Endothelial cell (in vitro differentiated cells): ENCODE measurements at regions not wholly inside any gene's neighbourhood (a gene's known extent, or its start where the extent isn't known, plus 50 kb on each side); places are given as distances from the start of the nearest gene placed in this dataset.
A peak's percentile ranks its signal among the peaks of the same experiment; 100 is the strongest.

Experiments
- DNase-seq: peaks from one replicate; pipeline ENCODE4 v3.0.0; 2021; ENCODE audit warnings: low spot score
- H3K27ac Mint-ChIP-seq: one replicate; pipeline ENCODE4 v1.8.0; 2021; ENCODE audit warnings: mixed read lengths, inconsistent platforms; ENCODE audit not compliant: unreplicated experiment
- H3K27me3 Mint-ChIP-seq: one replicate; pipeline ENCODE4 v1.8.0; 2021; ENCODE audit warnings: mild to moderate bottlenecking, moderate library complexity, mixed read lengths, inconsistent platforms; ENCODE audit not compliant: unreplicated experiment
- H3K36me3 Mint-ChIP-seq: one replicate; pipeline ENCODE4 v1.8.0; 2021; ENCODE audit warnings: mild to moderate bottlenecking, low read depth, mixed read lengths, inconsistent platforms; ENCODE audit not compliant: unreplicated experiment
- H3K4me1 Mint-ChIP-seq: one replicate; pipeline ENCODE4 v1.8.0; 2021; ENCODE audit warnings: mild to moderate bottlenecking, mixed read lengths, inconsistent platforms; ENCODE audit not compliant: unreplicated experiment
- H3K4me3 Mint-ChIP-seq: one replicate; pipeline ENCODE4 v1.8.0; 2021; ENCODE audit warnings: mild to moderate bottlenecking, mixed read lengths, inconsistent platforms; ENCODE audit not compliant: unreplicated experiment
- H3K9me3 Mint-ChIP-seq: one replicate; pipeline ENCODE4 v1.8.0; 2021; ENCODE audit warnings: mixed read lengths, inconsistent platforms; ENCODE audit not compliant: unreplicated experiment
- TF ChIP-seq, protein P1 (sequence below): fragments of 200-600 bp; sonication (generic); IDR thresholded peaks from one replicate; pipeline ENCODE4 v1.5.0; 2021; ENCODE audit warnings: antibody characterized with exemption; ENCODE audit not compliant: unreplicated experiment

DNA sequence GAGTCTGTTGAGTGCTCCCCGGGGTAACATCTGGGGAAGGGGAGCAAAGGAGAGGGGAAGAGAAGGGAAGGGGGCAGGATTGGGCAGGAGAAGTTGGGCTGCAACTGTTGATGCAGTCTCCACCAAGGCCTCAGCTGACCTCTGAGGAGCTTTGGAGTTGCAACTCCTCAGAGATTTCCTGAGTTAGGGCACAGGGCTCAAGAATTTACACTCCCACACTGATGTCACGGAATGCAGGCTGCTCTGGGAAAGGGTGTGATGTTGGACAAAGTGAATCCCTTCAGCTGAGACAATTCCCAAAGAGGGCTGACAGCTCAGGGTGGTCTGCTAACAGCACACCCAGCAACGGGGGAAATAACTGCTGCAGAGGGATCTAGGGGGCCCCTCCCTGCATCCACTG is 295.6 kb downstream of the PCNX1 start:
- H3K36me3 Mint-ChIP-seq, result peaks cover 9% of the 10 kb centered on the region
- peaks cover 4% of the 10 kb centered on the region for H3K27me3 Mint-ChIP-seq
- no peaks in the 10 kb centered on the region for H3K9me3 Mint-ChIP-seq
- no peak for DNase-seq
- TF ChIP-seq, protein P1, sequence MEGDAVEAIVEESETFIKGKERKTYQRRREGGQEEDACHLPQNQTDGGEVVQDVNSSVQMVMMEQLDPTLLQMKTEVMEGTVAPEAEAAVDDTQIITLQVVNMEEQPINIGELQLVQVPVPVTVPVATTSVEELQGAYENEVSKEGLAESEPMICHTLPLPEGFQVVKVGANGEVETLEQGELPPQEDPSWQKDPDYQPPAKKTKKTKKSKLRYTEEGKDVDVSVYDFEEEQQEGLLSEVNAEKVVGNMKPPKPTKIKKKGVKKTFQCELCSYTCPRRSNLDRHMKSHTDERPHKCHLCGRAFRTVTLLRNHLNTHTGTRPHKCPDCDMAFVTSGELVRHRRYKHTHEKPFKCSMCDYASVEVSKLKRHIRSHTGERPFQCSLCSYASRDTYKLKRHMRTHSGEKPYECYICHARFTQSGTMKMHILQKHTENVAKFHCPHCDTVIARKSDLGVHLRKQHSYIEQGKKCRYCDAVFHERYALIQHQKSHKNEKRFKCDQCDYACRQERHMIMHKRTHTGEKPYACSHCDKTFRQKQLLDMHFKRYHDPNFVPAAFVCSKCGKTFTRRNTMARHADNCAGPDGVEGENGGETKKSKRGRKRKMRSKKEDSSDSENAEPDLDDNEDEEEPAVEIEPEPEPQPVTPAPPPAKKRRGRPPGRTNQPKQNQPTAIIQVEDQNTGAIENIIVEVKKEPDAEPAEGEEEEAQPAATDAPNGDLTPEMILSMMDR, result no peak
- no peak overlapping the region for H3K4me3 Mint-ChIP-seq
- peaks cover 28% of the 10 kb centered on the region for H3K4me1 Mint-ChIP-seq
- no peak overlapping the region for H3K27ac Mint-ChIP-seq

DNA sequence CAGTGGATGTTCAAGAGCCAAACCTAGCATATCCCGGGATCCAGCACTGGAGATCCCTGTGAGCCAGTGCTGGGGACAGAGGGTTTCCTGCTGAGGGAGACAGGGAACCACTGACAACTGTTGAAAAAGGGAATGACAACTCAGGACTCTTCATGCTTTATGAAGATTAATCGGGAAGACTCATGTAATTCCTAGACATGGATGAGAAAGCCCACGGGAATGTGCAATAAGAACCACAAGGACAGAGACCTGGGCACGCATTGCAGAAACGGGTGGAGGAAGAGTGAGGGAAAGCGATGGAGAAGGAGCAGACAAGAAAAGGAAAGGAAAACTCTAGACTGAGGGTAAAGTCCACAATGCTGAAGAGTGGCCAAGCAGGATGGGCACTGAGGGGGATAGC is 296.0 kb downstream of the PCNX1 start:
- H3K9me3 Mint-ChIP-seq, result no peaks in the 10 kb centered on the region
- DNase-seq, result no peak
- TF ChIP-seq, protein P1, result no peak
- H3K36me3 Mint-ChIP-seq, result peaks cover 9% of the 10 kb centered on the region
- no peak overlapping the region for H3K27ac Mint-ChIP-seq
- H3K27me3 Mint-ChIP-seq, result peaks cover 4% of the 10 kb centered on the region
- H3K4me1 Mint-ChIP-seq, result peaks cover 25% of the 10 kb centered on the region
- peak overlapping the region; percentile 16 for H3K4me3 Mint-ChIP-seq

DNA sequence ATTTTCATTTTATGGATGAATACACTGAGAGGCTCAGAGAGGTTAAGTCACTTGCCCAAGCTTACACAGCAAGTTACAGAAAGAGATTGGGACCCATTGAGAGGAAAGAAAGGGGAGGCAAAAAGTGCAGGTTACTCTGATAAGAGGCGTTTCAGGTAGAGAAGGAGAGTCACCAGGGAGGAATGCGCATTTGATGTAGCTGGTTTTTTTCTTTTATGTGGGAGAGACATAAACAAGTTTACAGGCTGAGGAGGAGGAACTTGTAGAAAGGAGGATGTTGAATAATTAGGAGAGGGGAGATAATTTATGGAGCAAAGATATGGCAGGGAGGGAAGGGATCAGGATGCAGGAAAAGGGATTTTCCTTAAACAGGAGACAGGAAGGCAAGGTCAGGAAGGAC is 297.0 kb downstream of the PCNX1 start:
- H3K4me1 Mint-ChIP-seq, result peaks cover 20% of the 10 kb centered on the region
- H3K36me3 Mint-ChIP-seq, result peaks cover 13% of the 10 kb centered on the region
- H3K27ac Mint-ChIP-seq, result peak overlapping the region; percentile 40
- no peaks in the 10 kb centered on the region for H3K9me3 Mint-ChIP-seq
- H3K4me3 Mint-ChIP-seq, result peak overlapping the region; percentile 43
- DNase-seq, result no peak
- peaks cover 4% of the 10 kb centered on the region for H3K27me3 Mint-ChIP-seq
- TF ChIP-seq, protein P1, result no peak

DNA sequence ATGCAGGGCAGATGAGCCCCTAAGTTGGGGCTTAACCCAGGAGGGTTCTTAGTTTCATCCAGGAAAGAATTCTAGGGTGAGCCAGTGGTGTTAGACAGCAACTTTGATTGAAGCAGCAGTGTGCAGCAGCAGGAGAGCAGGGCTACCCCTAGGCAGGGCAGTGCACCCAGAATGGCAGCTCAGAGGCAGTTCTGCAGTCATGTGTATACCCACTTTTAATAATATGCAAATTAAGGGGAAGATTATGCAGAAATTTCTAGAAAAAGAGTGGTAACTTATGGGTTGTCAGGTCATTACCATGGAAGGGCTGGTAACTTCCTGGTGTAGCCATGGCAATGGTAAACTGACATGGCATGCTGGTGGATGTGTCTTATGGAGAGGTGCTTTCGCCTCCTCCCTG is 297.5 kb downstream of the PCNX1 start:
- Mint-ChIP-seq H3K9me3 (no peaks in the 10 kb centered on the region), H3K36me3 (peaks cover 14% of the 10 kb centered on the region), H3K4me1 (peaks cover 20% of the 10 kb centered on the region), H3K27ac (peak overlapping the region; percentile 40), H3K4me3 (no peak overlapping the region), H3K27me3 (peaks cover 4% of the 10 kb centered on the region)
- no peak for DNase-seq
- TF ChIP-seq, protein P1, result no peak

DNA sequence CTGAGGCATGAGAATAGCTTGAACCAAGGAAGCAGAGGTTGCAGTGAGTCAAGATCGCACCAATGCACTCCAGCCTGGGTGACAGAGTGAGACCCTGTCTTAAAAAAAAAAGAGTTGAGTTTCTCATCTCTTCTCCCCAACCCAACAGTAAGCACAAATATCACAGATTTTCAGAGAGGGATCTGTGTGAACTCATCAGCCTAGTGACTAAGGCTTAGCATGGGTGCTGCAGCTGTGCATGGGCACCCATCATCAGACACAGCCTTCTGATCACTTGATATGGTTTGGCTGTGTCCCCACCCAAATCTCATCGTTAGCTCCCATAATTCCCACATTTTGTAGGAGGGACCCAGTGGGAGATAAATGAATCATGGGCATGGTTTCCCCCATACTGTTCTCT is 298.9 kb downstream of the PCNX1 start:
- no peak overlapping the region for H3K27ac Mint-ChIP-seq

More for the DNA sequence above, 298.9 kb downstream of the PCNX1 start:
- no peak for DNase-seq
- Mint-ChIP-seq H3K4me1 (peaks cover 28% of the 10 kb centered on the region), H3K4me3 (no peak overlapping the region), H3K9me3 (no peaks in the 10 kb centered on the region), H3K36me3 (peaks cover 14% of the 10 kb centered on the region), H3K27me3 (no peaks in the 10 kb centered on the region)
- TF ChIP-seq, protein P1, result no peak
